ENCODE measurements at regions not wholly inside any gene's neighbourhood (a gene's known extent, or its start where the extent isn't known, plus 50 kb on each side); places are given as distances from the start of the nearest gene placed in this dataset.

- Histone ChIP-seq H3K4me2 (ENCODE audit: low read length) (no peak overlapping the region), H3K36me3 (ENCODE audit: insufficient read depth, low read length) (no peaks in the 10 kb centered on the region), H3K27me3 (ENCODE audit: insufficient read depth, low read length) (no peaks in the 10 kb centered on the region), H3K79me2 (ENCODE audit: insufficient read depth, low read length) (no peaks in the 10 kb centered on the region), H3K9me3 (ENCODE audit: low read length) (no peaks in the 10 kb centered on the region), H3K4me3 (ENCODE audit: low read depth, low read length, poor library complexity, severe bottlenecking) (no peak overlapping the region), H3F3A (ENCODE audit: insufficient read depth, low read length) (no peaks in the 10 kb centered on the region), H4K20me1 (ENCODE audit: insufficient read depth, low read length) (no peaks in the 10 kb centered on the region), H3K9me2 (ENCODE audit: low read depth, low read length) (no peaks in the 10 kb centered on the region), H2AFZ (ENCODE audit: low read length) (no peak overlapping the region), H3K4me1 (ENCODE audit: insufficient read depth, low read length, severe bottlenecking) (no peaks in the 10 kb centered on the region), H3K9ac (ENCODE audit: low read length) (no peak overlapping the region), H3K27ac (ENCODE audit: low read depth, low read length, poor library complexity, severe bottlenecking) (no peak overlapping the region)
- peak; percentile 44; the same call in 1 of the 2 replicates for TF ChIP-seq CTCF (IDR thresholded peaks at IDR 0.05; ENCODE audit: low read length)
- no peak for TF ChIP-seq EZH2 (IDR thresholded peaks at IDR 0.05; ENCODE audit: borderline replicate concordance, low read length)
Measured at GRCh38 chr5:62720031-62720441, 141.4 kb downstream of the LRRC70 start.

GRCh38 chr5:62719061-62719720, 140.6 kb downstream of the LRRC70 start:
- Histone ChIP-seq H3K4me3 (ENCODE audit: low read depth, low read length, poor library complexity, severe bottlenecking) (no peak overlapping the region), H3K4me1 (ENCODE audit: insufficient read depth, low read length, severe bottlenecking) (no peaks in the 10 kb centered on the region), H3F3A (ENCODE audit: insufficient read depth, low read length) (no peaks in the 10 kb centered on the region), H3K27me3 (ENCODE audit: insufficient read depth, low read length) (no peaks in the 10 kb centered on the region), H3K79me2 (ENCODE audit: insufficient read depth, low read length) (no peaks in the 10 kb centered on the region), H3K4me2 (ENCODE audit: low read length) (no peak overlapping the region), H4K20me1 (ENCODE audit: insufficient read depth, low read length) (no peaks in the 10 kb centered on the region), H3K27ac (ENCODE audit: low read depth, low read length, poor library complexity, severe bottlenecking) (no peak overlapping the region), H3K9me3 (ENCODE audit: low read length) (no peaks in the 10 kb centered on the region), H2AFZ (ENCODE audit: low read length) (no peak overlapping the region), H3K9ac (ENCODE audit: low read length) (no peak overlapping the region), H3K36me3 (ENCODE audit: insufficient read depth, low read length) (no peaks in the 10 kb centered on the region), H3K9me2 (ENCODE audit: low read depth, low read length) (no peaks in the 10 kb centered on the region)
- TF ChIP-seq EZH2 (IDR thresholded peaks at IDR 0.05; ENCODE audit: borderline replicate concordance, low read length) (no peak), CTCF (IDR thresholded peaks at IDR 0.05; ENCODE audit: low read length) (no peak)

- H4K20me1 ChIP-seq (ENCODE audit: insufficient read depth, low read length) = no peaks in the 10 kb centered on the region
- no peaks in the 10 kb centered on the region for H3K27me3 ChIP-seq (ENCODE audit: insufficient read depth, low read length)
- no peak overlapping the region for H3K4me3 ChIP-seq (ENCODE audit: low read depth, low read length, poor library complexity, severe bottlenecking)
- no peak overlapping the region for H3K4me2 ChIP-seq (ENCODE audit: low read length)
- H3K4me1 ChIP-seq (ENCODE audit: insufficient read depth, low read length, severe bottlenecking) = no peaks in the 10 kb centered on the region
- H3K79me2 ChIP-seq (ENCODE audit: insufficient read depth, low read length) = no peaks in the 10 kb centered on the region
- H2AFZ ChIP-seq (ENCODE audit: low read length) = no peak overlapping the region
- H3F3A ChIP-seq (ENCODE audit: insufficient read depth, low read length) = no peaks in the 10 kb centered on the region
- H3K36me3 ChIP-seq (ENCODE audit: insufficient read depth, low read length) = no peaks in the 10 kb centered on the region
- no peak overlapping the region for H3K27ac ChIP-seq (ENCODE audit: low read depth, low read length, poor library complexity, severe bottlenecking)
- H3K9ac ChIP-seq (ENCODE audit: low read length) = no peak overlapping the region
- H3K9me3 ChIP-seq (ENCODE audit: low read length) = no peaks in the 10 kb centered on the region
- TF ChIP-seq CTCF (IDR thresholded peaks at IDR 0.05; ENCODE audit: low read length) (no peak), EZH2 (IDR thresholded peaks at IDR 0.05; ENCODE audit: borderline replicate concordance, low read length) (no peak)
- H3K9me2 ChIP-seq (ENCODE audit: low read depth, low read length) = no peaks in the 10 kb centered on the region
Measured at GRCh38 chr5:62718324-62718723, 139.7 kb downstream of the LRRC70 start.

All from OCI-LY1 (cell line).